CD4-positive, alpha-beta T cell treated with Interleukin-15 for 4 hours (primary cell): ENCODE measurements at regions not wholly inside any gene's neighbourhood (a gene's known extent, or its start where the extent isn't known, plus 50 kb on each side); places are given as distances from the start of the nearest gene placed in this dataset.

Source experiments
- DNase-seq: peaks from one replicate; pipeline ENCODE4 v3.0.0-alpha.2; 2020; ENCODE audit warnings: low spot score

DNA sequence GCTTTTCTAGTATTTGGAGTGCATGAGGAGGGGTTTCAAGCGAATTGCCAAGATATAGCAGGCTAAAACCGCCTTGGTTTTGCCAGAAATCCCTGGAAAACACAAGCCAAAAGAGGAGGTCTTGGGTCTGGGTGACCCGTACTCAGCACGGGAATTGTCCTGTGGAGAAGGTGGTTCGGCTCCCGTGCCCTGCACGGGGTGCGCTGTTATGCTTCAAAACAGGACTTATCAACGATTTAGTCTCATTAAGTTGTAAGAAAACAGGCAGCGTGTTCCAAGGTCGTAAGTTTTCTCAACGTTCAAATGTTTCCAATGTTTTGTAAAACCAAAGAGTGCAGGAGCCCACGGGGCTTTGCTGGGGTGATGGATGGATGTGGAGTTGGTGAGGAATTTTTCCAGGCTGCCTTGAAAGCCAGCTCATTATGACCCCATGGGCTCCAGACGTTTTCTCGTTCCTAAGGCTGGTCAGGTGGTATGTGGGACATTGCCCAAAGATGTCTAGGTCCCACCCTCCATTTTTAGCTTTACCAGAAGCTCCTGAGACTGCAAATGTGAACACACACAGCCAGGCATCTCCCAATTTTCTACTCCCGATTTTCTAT is 75.4 kb upstream of the CLDN14 start:
- no peak for DNase-seq

DNA sequence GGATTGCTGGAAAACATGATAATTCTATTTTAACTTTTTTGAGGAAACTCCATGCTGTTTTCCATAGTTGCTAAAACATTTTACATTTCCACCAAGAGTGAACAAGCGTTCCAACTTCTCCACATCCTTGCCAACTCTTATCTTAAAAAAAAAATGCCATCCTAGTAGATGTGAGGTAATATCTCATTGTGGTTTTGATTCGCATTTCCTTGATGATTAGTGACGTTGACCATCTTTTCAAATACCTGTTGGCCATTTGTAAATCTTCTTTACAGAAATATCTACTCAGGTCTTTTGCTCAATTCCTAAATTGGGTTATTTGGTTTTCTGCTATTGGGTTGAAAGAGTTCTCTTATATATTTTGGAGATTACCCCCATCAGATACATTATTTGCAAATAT is 77.4 kb upstream of the CLDN14 start:
- no peak for DNase-seq

DNA sequence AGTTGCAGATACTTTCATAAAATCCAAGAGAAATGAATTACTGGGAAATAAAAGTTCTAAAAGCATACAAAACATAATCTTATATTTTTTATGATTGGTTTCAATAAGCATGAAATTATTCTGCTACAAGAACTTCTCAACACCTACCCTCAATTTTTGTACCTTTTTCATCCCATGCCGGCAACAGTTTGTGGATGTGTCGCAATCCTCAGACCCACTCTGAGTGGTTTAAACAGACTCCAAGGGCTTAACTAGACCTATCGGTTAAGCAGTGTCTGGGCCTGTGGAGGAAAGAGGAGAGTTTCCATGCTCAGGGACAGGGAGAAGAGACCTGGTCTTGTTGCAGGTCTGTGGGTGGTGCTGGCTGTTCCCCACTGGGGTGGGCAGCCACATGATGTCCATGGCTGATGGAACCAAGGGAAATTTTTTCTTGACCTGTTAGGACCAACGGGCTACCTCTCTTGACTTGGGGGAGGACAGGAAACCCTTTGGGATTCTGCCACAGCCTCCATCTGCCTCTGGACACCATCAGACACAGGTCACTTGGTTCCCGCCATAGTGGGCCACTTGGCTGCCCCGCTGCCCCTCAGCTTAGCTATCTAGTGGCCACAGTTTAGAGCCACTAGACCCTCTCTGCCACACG is 81.1 kb upstream of the CLDN14 start:
- DNase-seq: no peak

DNA sequence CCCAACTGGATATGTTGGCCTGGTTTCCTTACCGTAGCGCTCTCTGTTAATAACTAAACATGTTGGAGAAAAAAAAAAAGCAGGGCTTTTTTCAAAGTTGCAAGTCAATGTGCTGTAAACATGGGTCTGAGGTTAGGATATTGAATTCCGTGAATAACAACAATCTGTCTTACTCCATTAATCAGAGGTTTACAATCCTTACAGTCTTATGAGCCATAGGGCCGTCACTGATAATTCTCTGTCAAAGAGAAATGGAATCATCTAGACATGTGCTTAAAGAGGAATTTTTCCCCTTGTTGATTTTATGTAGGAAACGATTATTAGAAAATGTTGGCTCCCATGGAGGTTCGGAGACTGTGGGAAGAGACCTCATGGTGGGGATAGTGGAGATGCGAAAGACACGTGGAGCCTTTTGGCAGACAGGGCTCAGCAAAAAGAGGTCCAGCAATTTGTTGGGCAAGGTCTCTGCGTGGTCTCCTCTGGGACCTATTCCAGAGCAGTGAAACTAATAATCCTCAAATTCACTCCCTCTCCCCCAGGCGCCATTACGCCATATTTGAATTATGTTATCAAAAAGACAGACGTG is 83.5 kb upstream of the CLDN14 start:
- no peak for DNase-seq

DNA sequence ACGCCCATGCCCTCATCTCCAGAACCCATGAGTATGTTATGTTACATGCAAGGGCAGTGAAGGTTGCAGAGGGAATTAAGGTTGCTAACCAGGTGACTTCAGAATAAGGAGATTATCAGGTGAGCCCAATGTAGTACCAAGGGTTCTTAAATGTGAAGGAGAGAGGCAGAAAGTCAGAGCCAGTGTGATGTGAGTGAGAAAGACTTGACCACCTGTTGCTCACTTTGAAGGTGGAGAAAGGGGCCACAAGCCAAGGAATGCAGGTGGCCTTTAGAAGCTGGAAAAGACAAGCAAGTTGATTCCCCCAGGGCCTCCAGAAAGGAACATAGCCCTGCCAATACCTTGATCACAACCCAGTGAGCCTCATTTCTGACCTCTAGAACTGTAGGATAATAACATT is 84.7 kb upstream of the CLDN14 start:
- no peak for DNase-seq

DNA sequence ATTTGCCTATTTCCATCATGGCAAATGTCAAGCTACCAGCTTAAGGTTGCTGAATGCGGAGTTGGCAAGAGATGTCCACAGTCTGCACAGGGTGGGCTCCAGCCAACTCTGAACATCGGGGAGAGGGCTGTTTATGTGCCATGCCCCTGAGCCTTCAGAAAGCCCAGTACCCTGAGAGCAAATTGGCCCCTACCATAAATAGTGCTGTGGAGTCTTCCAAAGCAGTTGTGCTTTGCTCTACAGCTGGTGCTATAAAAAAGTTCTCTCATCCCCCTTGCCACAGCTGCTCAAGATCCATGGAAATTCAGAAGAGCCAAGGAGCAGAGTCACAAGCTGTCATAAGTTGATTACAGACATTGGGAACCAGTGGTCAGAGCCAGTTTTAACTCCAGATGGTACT is 85.6 kb upstream of the CLDN14 start:
- DNase-seq: no peak

DNA sequence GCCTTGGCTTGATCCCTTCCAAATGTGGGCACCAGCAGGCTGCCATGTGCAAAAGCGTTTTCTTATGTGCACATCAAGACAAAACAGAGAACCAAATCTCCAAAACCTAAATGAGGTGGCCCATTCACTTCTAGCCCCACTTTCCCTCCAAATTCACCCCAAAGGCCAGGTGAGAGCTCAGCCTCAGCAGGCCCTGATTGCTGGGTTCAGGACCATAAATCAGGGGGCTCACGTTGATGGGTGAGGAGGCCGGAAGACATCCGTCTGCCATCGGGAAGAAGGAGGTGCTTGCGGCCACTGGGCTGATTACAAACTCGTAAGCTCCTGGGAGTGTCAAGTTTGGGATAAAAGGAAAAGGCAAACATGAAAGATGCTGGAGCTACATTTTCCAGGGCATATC is 86.7 kb upstream of the CLDN14 start:
- DNase-seq: no peak

DNA sequence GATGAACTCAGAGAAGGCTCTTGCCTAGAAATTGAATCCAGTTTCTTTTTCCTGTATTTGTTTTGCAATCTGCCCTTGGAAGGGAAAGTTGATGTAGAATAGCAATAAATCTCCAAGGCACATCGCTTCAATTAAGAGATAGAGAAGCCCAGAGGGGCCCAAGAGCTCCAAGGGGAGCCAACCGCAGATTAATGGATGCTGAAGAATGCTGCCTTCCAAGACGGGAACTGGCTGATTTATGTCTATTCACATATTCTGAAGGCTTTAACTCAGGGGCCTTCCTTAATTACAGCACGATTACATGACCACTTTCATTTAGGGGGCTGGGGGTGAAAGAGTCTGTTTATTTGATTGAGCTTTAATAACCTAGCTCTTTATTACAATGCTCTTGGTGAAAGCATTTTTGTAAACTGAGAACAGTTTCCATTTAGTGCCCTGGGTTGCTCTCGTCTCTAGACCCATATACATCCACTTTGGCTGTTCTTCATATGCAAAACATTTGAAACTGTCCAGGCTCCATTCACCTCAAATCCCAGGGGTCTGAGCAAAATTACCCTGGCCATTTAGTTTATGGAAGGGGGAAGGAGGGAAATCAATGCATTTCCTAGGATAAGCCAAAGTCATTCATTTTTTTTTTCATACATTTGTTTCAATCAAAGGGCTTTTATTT is 87.4 kb upstream of the CLDN14 start:
- DNase-seq: no peak

DNA sequence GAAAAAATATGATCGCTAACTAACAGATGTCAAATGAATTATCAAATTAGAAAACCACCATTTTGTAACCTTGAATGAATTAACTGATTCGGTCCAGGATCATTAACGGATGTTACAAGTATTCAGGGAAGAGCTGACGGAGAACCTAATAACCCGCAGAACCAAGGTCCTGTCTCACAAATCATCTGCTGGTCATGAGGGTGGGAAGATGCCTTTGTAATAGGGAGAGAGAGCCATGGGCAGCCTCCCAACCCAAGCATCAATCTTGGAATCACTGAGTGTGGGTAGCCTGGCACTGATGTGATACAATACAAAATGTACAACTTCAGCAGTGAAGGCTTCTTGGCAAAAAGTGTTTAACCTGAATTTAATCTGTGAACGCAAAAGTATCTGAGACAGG is 89.6 kb upstream of the CLDN14 start:
- DNase-seq: no peak

DNA sequence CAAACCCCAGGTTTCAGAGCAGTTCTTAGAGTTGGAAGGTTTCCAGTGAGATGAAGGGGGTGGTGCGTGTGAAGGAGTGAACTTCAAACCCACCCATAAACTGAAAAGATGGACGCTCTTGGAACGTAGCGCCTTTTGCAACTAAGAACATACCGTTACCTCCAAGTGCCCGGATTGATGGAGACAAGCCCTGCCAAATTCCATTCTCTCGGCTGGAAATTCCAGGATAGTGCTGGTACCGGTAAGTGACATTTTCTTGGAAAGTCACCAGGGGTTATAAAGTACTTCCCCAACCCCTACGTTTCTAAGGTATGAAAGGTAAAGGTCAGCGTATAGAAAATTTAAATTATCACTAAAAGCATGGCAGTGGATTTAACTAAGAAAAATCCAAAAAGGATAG is 91.6 kb upstream of the CLDN14 start:
- no peak for DNase-seq

DNA sequence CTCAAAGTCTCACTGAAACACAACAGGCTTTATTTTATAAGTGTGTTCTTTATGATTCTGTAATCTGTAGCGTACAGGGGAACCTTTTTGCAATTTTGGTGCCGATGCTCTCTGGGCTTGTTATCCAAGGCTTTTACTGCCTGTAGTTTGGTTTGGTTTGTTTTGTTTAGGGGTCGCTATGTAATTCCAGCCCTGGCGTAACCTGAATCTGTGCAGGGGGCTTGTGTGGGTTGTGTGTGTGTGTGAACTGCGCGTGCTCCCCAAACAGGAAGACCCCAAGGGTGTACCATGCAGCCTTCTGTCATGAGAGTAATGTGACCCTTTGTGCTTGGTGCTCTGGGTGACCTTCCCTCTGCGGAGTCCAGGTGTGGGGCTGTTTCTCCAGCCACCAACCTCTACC is 92.1 kb upstream of the CLDN14 start:
- no peak for DNase-seq

DNA sequence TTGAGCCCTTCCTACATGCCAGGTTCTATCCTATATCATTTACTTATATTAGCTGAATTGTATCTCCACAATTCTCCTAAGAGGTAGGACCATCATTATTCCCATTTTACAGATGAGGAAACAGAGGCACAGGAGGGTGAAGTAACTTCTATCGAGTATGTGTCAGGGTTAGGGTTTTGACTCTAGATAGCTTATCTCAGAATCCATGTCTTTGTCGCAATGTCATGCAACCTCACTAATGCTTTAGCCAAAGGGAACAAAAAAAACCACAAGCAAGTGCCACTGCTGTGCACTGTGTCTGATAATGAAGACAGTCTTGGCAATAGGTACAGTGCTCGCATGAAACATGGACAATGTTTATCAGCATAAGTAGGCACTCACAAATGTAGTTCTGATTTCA is 95.4 kb upstream of the CLDN14 start:
- no peak for DNase-seq

DNA sequence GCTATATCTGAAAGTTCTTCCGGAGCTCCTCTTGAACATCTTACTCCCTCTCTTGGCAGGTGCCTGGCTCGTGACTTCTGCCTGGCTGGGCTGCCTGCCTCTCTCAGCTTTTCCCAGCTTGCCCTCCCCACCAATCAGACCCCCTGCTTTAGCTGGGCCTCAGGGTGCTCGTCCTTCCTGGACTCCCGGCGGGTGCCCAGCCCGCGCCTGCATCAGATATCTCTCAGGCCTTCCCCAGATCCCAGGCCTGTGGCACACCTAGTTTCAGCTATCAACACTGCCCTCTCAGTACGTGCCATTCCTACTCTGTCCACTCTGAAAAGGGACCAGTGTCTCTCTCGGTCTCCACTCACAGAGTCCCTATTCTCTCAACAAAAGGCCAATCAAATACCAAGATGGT is 96.5 kb upstream of the CLDN14 start:
- DNase-seq: no peak

DNA sequence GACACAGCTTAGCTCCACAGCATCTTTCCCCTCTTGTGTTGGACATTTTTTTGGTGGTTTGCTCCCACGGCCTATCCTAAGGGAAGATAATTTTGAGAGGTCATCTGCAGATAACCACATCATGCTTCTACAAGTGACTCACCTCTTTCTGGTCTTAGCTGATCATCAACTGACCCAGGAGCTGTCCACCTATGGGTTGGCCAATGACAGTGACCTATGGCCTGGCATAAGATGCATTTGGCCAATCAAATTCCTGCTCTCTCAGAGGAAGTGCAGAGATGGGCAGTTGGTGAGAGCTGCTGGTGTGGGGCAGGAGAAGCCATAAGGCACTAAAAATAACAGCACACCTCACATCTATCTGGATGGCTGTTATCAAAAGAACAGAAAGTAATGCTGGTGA is 100.0 kb upstream of the CLDN14 start:
- DNase-seq: no peak

DNA sequence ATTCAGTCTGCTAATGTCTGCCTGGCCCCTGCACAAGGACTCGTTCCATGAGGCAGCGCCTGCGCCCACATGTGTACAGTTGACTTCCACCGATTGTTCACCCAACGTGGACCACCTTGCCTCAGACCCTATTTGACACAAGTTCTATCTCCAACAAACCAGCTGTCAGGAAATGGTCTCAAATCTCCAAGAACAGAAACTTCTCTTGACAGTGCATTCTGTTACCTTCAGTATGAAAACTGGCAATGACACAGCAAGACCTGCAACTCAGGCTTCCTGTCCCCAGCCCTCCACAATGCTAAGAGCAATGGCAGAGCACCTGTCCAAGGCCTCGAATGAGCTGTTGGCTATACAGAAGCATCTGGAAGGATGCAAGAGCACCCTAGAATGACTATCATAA is 102.3 kb upstream of the CLDN14 start:
- DNase-seq: no peak

DNA sequence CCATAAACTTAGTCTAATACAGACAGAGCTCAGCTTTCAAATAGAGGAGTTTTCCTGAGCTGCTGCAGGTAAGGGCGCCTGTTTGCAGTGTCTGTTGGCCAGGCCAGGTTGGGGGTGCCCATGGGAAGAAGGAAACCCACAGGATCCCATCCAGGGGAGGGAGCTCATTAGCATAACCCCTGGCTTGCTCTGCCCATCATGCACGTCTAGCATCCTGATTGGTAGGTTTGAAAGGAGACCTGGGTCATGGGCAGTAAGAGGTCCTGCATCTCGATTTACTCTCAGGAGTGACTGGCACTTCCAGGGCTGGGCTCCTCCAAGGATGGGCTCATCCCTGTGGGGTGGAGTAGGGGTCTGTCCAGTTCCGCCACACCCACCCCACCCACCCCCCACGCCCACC is 103.7 kb upstream of the CLDN14 start:
- no peak for DNase-seq

DNA sequence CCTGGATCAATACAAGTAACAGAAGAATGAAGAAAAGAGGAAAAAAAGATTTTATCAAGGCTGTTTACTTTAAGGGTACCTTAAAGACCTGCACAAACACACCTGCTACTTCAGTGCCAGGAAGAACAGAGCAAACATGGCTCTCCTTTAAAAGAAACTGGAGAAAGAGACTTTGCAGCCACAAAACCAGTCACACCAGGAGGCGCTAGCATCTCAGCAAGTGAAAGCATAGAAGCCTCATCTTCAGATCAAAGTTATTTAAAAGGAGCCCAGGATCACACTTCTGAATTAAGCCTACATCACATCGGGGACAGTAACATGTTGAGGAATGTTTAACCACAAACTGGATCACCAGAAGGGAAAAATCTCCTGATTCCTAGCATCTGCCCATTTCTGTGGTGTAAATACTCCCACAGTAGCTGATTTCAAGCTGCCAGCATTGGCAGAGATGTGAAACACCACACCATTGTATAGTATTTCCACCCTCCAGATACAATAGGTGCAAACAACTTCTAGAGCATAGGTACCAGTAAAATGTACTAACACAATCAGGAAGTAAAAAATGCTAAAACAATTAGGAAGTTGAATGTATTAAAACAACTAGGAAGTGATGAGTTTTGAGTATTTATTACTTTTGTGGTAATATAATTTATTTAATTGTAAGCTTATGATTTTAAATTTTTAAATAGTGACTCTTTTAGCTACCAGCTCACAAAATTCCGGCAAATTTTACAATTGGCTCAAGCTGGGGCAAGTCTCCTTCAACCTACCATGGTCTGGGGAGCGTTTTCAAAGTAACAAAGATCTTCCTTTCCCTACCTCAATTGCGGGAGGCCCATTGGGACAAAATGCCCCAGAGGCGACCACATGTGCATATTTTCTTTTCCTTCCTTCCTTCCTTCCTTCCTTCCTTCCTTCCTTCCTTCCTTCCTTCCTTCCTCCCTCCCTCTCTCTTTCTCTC is 105.3 kb upstream of the CLDN14 start:
- DNase-seq: no peak

DNA sequence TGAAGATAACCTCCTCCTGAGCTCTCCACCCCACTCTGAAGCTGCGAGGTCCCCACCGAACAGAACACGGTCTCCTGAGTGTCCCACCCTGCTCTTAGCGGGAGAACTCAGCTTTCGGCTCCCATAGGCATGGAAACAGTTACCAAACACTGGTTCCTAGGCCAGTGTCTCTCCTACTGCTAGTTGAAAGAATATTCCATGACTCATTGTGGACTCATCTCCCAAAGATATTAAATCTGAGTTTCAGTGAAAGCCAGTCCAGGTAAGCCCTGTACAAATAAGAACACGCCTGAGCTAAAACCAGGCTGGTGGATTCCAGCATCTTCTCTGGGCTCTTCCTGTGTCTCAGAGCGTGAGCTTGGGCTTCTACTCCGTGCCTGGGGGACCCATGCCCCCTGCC is 107.5 kb upstream of the CLDN14 start:
- no peak for DNase-seq

DNA sequence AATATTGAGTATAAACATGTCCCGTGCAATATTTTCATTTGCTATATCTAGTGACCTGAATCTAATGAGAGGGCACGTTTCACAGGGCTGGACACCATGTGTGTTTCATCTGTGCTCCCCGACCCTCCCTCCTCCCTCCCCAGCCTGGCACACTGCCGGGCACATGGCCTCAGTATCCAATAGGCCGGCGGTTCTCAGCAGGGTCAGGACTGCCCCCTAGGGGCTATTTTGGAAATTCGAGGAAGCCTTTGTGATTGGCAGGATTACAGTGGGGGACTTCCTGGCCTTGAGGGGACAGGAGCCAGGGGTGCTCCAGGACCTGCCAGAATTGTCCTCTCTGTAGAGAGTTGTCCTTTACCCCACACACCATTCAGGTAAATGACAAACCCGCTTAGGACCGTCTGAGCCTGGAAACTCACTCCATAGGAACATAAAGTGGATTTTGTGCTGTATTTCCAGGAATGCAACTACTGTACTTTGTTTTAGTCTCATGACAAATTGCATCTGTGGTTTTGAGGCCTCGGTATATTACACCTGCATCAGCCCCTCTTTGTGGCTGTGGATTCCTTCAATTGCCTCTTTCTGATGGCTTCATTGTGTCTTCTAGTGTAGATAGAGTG is 109.5 kb upstream of the SIM2 start:
- DNase-seq: peak; percentile 1

DNA sequence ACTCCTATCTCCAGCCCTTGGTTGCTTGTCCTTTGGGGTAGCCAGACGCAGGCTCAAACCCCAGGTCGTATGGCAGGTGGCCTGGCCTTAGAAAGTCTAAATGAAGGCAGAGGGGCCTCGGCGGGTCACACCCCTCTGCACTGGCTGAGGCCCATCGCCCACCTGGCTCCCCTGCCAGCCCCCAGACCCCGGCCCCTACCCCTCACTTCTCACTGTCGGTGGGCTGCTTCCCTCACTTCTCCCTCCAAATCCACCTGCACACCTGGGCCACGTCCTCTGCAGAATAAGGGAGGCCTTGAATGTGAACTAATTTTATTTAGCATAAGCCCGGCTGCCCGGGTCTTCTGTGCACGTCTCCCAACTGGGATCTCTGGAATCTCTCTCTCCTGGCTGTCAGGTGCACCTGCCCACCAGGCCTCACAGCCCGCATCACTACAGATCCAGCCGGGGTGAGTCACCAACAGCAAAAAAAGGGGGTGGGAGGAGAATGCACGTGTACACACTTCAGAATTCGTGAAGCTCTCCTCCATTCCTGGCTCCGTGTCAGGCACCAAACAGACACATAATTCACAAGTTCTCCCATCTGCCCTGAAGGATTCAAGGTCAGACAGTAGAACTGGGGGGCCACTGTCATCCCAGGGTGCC is 107.5 kb upstream of the SIM2 start:
- DNase-seq: no peak

DNA sequence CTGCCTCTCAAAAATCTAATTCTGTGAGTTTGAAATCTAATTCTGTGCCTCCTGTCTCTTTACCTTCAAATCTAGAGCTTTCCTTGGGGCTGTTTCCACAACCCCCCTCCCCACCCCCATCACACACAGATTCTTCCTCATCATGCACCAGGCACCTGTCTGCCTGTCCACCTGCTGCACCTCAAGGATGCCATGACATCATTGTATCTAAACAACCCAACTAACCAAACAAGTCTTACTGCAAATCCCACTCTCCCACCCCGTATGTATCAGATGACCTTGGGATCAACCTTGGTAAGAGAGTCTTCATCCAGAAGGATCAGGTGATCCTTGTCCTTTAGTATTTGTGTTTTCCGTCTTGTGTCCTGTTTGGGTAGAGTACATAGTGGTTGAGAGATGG is 102.7 kb upstream of the SIM2 start:
- DNase-seq: no peak
